Central memory CD8-positive, alpha-beta T cell (primary cell): ENCODE measurements at regions not wholly inside any gene's neighbourhood (a gene's known extent, or its start where the extent isn't known, plus 50 kb on each side); places are given as distances from the start of the nearest gene placed in this dataset.

Source experiments
- ATAC-seq: fragments of 150-1000 bp; cut with Tn5 transposase; replicated peaks from 2 replicates; pipeline ENCODE4 v1.10.0; 2022; ENCODE audit warnings: mild to moderate bottlenecking, moderate FRiP score, moderate number of reproducible peaks; ENCODE audit not compliant: poor library complexity, severe bottlenecking; ENCODE audit errors: extremely low read depth
- DNase-seq, 2 donors: peaks; one replicate each; pipeline ENCODE4 v3.0.0; 2021; ENCODE audit warnings: low spot score in 2 of 2
- H3K27ac Mint-ChIP-seq: one replicate; pipeline ENCODE4 v1.8.0; 2022; ENCODE audit warnings: low read depth, mild to moderate bottlenecking, moderate library complexity, mixed read lengths
- H3K27me3 Mint-ChIP-seq: one replicate; pipeline ENCODE4 v1.8.0; 2022; ENCODE audit warnings: mixed read lengths
- H3K36me3 Mint-ChIP-seq: one replicate; pipeline ENCODE4 v1.8.0; 2022; ENCODE audit warnings: mild to moderate bottlenecking, moderate library complexity, mixed read lengths; ENCODE audit not compliant: insufficient read depth
- H3K4me1 Mint-ChIP-seq: one replicate; pipeline ENCODE4 v1.8.0; 2022; ENCODE audit warnings: mixed read lengths
- H3K4me3 Mint-ChIP-seq: one replicate; pipeline ENCODE4 v1.8.0; 2022; ENCODE audit warnings: mild to moderate bottlenecking, moderate library complexity, mixed read lengths
- H3K9me3 Mint-ChIP-seq: one replicate; pipeline ENCODE4 v1.8.0; 2022; ENCODE audit warnings: mixed read lengths

- no peak for DNase-seq
These were observed 512.4 kb upstream of the ID2 start for GRCh38 chr2:8169443-8169842.

GRCh38 chr2:8170552-8171327 is 511.1 kb upstream of the ID2 start:
- Mint-ChIP-seq H3K4me1 (peaks cover 10% of the 10 kb centered on the region), H3K9me3 (no peaks in the 10 kb centered on the region)

More at GRCh38 chr2:8169443-8169842, 512.4 kb upstream of the ID2 start:
- Mint-ChIP-seq H3K4me1 (peaks cover 10% of the 10 kb centered on the region), H3K27ac (no peak overlapping the region), H3K4me3 (no peak overlapping the region), H3K27me3 (no peaks in the 10 kb centered on the region), H3K9me3 (no peaks in the 10 kb centered on the region), H3K36me3 (no peaks in the 10 kb centered on the region)
- ATAC-seq: no peak

GRCh38 chr2:8171608-8172007 is 510.2 kb upstream of the ID2 start:
- Mint-ChIP-seq H3K27ac (no peak overlapping the region), H3K9me3 (no peaks in the 10 kb centered on the region), H3K4me3 (no peak overlapping the region), H3K36me3 (no peaks in the 10 kb centered on the region), H3K4me1 (peaks cover 10% of the 10 kb centered on the region), H3K27me3 (no peaks in the 10 kb centered on the region)
- DNase-seq: no peak
- ATAC-seq: no peak

More at GRCh38 chr2:8170552-8171327, 511.1 kb upstream of the ID2 start:
- ATAC-seq (no peak), DNase-seq (no peak)
- Mint-ChIP-seq H3K4me3 (no peak overlapping the region), H3K27ac (no peak overlapping the region), H3K27me3 (no peaks in the 10 kb centered on the region), H3K36me3 (no peaks in the 10 kb centered on the region)

GRCh38 chr2:8172661-8173060 is 509.2 kb upstream of the ID2 start:
- Mint-ChIP-seq H3K27me3 (no peaks in the 10 kb centered on the region), H3K9me3 (no peaks in the 10 kb centered on the region), H3K4me1 (peaks cover 10% of the 10 kb centered on the region), H3K4me3 (no peak overlapping the region), H3K36me3 (no peaks in the 10 kb centered on the region), H3K27ac (no peak overlapping the region)
- ATAC-seq (no peak), DNase-seq (no peak)

GRCh38 chr2:8174641-8175257 is 507.1 kb upstream of the ID2 start:
- Mint-ChIP-seq H3K27me3 (no peaks in the 10 kb centered on the region), H3K27ac (no peak overlapping the region), H3K36me3 (no peaks in the 10 kb centered on the region), H3K9me3 (no peaks in the 10 kb centered on the region), H3K4me3 (no peak overlapping the region), H3K4me1 (no peaks in the 10 kb centered on the region)
- no peak for ATAC-seq
- DNase-seq: no peak

- Mint-ChIP-seq H3K9me3 (peaks cover 6% of the 10 kb centered on the region), H3K27ac (no peak overlapping the region), H3K4me1 (peaks cover 6% of the 10 kb centered on the region), H3K36me3 (no peaks in the 10 kb centered on the region), H3K4me3 (no peak overlapping the region), H3K27me3 (no peaks in the 10 kb centered on the region)
- ATAC-seq (no peak), DNase-seq (no peak)
These were observed 505.0 kb upstream of the ID2 start for GRCh38 chr2:8176887-8177286.

GRCh38 chr2:8177566-8177965 is 504.3 kb upstream of the ID2 start:
- ATAC-seq: no peak
- H3K36me3 Mint-ChIP-seq: no peaks in the 10 kb centered on the region

GRCh38 chr2:8178911-8179310 is 502.9 kb upstream of the ID2 start:
- Mint-ChIP-seq H3K36me3 (no peaks in the 10 kb centered on the region), H3K4me1 (peaks cover 6% of the 10 kb centered on the region), H3K27ac (no peak overlapping the region), H3K4me3 (no peak overlapping the region), H3K27me3 (no peaks in the 10 kb centered on the region), H3K9me3 (peaks cover 6% of the 10 kb centered on the region)
- ATAC-seq: no peak
- DNase-seq: no peak

More at GRCh38 chr2:8177566-8177965, 504.3 kb upstream of the ID2 start:
- Mint-ChIP-seq H3K4me3 (no peak overlapping the region), H3K9me3 (peaks cover 6% of the 10 kb centered on the region), H3K27me3 (no peaks in the 10 kb centered on the region), H3K27ac (no peak overlapping the region), H3K4me1 (peaks cover 6% of the 10 kb centered on the region)
- no peak for DNase-seq

- peaks cover 7% of the 10 kb centered on the region for H3K4me1 Mint-ChIP-seq
- ATAC-seq (no peak), DNase-seq (no peak)
- H3K27ac Mint-ChIP-seq: no peak overlapping the region
- no peaks in the 10 kb centered on the region for H3K36me3 Mint-ChIP-seq
- H3K27me3 Mint-ChIP-seq: peaks cover 22% of the 10 kb centered on the region
- no peaks in the 10 kb centered on the region for H3K9me3 Mint-ChIP-seq
- no peak overlapping the region for H3K4me3 Mint-ChIP-seq
These were observed 492.5 kb upstream of the ID2 start for GRCh38 chr2:8189316-8189715.

GRCh38 chr2:8190279-8190678 is 491.6 kb upstream of the ID2 start:
- no peaks in the 10 kb centered on the region for H3K36me3 Mint-ChIP-seq
- no peak overlapping the region for H3K27ac Mint-ChIP-seq
- H3K4me3 Mint-ChIP-seq: no peak overlapping the region
- ATAC-seq: no peak
- DNase-seq: no peak
- peaks cover 22% of the 10 kb centered on the region for H3K27me3 Mint-ChIP-seq
- no peaks in the 10 kb centered on the region for H3K9me3 Mint-ChIP-seq
- H3K4me1 Mint-ChIP-seq: peaks cover 7% of the 10 kb centered on the region

GRCh38 chr2:8191427-8191826 is 490.4 kb upstream of the ID2 start:
- H3K9me3 Mint-ChIP-seq: no peaks in the 10 kb centered on the region
- no peak for DNase-seq
- H3K27ac Mint-ChIP-seq: no peak overlapping the region
- no peak overlapping the region for H3K4me3 Mint-ChIP-seq
- no peak for ATAC-seq
- H3K4me1 Mint-ChIP-seq: peaks cover 7% of the 10 kb centered on the region
- peaks cover 22% of the 10 kb centered on the region for H3K27me3 Mint-ChIP-seq
- no peaks in the 10 kb centered on the region for H3K36me3 Mint-ChIP-seq

GRCh38 chr2:8193146-8193545 is 488.7 kb upstream of the ID2 start:
- Mint-ChIP-seq H3K4me1 (peaks cover 7% of the 10 kb centered on the region), H3K36me3 (no peaks in the 10 kb centered on the region), H3K4me3 (no peak overlapping the region), H3K9me3 (no peaks in the 10 kb centered on the region), H3K27ac (no peak overlapping the region), H3K27me3 (peaks cover 22% of the 10 kb centered on the region)
- DNase-seq: no peak
- ATAC-seq: no peak
